Nucleus accumbens (tissue), 56 donors: ENCODE measurements at regions not wholly inside any gene's neighbourhood (a gene's known extent, or its start where the extent isn't known, plus 50 kb on each side); places are given as distances from the start of the nearest gene placed in this dataset.
"Not testable (repeated sequence)": the region's sequence is repeated elsewhere in the genome, so short reads cannot be mapped to it uniquely, and the experiment has no call there.

Experiments
- DNase-seq, 56 donors: peaks; one replicate each; lab custom pipeline; 2025; lab: John Stamatoyannopoulos, UW

GRCh38 chr18:78416853-78417252 is 562.8 kb upstream of the SALL3 start:
- no peak for DNase-seq

- DNase-seq, result no peak
Observed at GRCh38 chr18:78418379-78418778, 561.2 kb upstream of the SALL3 start.

GRCh38 chr18:78419171-78419570 is 560.4 kb upstream of the SALL3 start:
- DNase-seq, result no peak

DNA sequence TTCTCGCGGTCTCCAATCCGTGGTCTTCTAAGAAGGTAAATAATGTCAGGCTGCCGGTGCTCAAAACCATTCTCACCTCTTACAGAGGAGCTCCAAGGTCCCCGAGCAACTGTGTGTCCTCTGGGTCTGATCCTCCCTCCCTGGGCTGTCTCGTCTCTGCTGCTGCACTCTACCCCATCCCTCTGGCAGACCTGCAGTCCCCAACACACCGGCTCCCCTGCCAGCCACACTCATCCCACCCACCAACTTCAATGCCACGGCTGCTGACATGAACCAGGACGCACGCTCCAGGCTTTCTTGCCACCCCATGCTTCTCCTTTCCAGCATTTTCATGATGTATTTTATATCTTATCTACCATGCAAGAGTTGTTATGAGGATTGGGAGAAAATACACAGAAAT is 559.5 kb upstream of the SALL3 start:
- no peak for DNase-seq

DNA sequence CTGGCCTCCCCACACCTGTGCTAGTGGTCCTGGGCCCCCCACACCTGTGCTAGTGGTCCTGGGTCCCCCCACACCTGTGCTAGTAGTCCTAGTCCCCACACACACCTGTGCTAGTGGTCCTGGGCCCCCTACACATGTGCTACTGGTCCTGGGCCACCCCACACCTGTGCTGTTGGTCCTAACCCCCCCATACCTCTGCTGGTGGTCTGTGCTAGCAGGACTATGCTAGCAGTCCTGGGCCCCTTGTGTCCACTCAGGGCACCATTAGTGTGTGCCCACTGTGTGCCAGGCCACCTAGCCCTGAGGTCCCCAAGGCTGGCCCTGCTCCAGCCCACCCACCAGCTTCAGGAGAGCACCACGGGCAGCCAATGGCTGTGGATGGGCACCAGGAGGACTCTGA is 558.2 kb upstream of the SALL3 start:
- DNase-seq, result no peak

- no peak for DNase-seq
Observed at GRCh38 chr18:78422336-78422735, 557.3 kb upstream of the SALL3 start.

DNA sequence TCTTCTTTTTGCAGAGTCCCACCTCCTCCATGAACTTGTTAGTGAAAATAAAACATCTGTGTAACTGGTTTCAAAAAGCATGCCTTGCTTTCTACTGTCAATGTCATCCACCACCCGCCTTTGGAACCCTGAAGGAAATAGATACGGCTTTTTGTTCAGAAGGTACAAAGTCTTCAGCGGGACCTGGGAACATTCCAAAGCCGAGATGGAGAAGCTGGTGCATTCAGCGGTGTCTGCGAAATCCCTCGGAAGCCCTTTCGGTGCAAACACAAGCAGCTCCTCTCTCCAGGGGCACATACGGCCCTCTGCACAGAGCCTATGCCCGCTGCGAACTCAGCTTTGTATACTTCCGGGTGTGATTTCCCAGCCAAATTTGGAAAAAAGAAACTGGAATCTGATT is 555.8 kb upstream of the SALL3 start:
- no peak for DNase-seq

- no peak for DNase-seq
Observed at GRCh38 chr18:78424403-78425018, 555.1 kb upstream of the SALL3 start.

- no peak for DNase-seq
Observed at GRCh38 chr18:78425019-78425412, 554.6 kb upstream of the SALL3 start.

GRCh38 chr18:78427081-78427480 is 552.5 kb upstream of the SALL3 start:
- DNase-seq, result no peak

DNA sequence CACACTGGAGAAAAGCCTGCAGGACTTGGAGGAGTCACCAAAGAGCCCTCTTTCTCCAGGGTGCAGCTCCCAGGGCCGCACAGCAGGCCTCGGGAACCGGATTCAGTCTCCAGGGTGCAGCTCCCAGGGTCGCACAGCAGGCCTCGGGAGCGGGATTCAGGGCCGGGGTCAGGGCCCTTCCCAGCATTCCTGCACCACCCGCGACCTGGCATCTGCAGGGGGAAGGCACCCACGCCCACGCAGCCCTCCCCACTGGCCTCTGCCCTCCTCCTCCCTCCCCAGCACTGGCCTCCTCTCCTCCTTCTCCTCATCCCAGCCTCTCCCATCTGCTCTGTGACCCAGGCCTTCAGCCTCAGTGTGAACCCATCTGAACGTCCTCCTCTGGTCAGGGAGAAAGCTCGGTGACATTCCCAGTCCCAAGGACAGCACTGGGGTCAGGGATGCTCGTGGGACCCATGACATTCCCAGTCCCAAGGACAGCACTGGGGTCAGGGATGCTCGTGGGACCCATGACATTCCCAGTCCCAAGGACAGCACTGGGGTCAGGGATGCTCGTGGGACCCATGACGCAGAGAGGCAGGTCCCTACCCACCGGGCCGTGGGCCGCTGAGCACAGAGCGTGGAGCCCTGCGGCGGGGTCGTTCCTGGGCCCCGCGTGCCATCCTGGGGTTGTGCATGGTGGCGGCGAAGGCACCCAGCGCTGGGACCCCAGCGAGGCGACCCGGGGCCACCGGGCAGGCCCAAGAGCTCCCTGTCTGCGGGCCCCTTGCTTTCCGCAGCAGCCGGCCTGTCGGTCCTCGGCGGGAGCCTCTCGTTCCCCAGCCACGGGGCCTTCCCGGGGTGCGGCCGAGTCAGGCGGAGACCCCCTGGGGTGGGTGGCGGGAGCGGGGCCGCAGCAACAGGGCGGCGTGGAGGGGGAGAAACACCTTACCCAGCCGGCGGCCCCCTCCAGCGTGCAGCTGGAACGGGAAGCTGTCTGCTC is 550.2 kb upstream of the SALL3 start:
- DNase-seq, result no peak

DNA sequence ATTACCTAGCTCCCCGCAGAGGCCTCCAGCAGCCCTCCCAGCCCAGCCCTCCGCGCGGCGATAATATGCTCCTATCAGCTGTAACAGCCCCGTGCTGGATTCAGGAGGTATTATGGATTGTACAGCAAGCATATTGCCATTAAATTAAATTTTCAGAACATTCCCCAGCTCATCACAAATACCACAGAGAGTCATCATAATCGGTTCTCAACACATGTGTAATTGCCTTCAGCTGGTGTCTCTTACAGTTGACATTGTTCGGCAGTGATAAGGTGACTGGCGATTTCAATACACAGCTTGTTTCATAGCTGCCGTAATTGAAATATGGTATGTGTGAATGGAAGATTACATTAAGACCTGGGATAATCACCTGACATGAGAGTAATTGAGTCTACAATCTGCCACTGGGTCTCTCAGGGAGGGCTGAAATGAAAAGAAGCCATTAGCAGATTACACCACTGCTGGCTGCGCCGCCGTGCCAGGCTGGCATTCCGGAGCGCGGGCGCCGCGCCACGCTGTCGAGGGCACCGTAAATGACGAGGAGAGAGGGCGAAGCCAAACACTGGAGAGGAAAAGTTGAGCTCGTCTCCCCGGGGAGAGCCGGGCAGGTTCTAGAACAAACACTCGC is 549.4 kb upstream of the SALL3 start:
- no peak for DNase-seq

- DNase-seq, result no peak
Observed at GRCh38 chr18:78431606-78432005, 548.0 kb upstream of the SALL3 start.

DNA sequence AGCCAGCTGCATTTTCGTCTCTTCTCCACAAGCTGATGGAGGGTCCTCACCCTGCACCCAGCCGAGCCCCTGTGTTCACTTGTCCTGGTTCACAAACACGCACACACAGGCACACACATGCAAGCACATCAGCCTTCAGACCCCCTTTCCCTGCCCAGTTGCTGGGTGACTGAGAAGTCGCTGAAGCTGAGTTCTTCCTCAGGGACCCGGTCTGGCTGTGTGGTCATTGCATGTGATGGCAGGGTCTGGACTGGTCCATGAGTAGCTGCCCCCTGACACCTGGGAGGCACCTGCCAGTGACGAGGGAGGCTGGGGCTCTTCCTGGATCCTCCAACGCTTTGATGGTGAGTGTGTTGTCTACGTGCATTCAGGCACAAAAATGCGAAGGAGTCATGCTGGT is 546.1 kb upstream of the SALL3 start:
- no peak for DNase-seq

DNA sequence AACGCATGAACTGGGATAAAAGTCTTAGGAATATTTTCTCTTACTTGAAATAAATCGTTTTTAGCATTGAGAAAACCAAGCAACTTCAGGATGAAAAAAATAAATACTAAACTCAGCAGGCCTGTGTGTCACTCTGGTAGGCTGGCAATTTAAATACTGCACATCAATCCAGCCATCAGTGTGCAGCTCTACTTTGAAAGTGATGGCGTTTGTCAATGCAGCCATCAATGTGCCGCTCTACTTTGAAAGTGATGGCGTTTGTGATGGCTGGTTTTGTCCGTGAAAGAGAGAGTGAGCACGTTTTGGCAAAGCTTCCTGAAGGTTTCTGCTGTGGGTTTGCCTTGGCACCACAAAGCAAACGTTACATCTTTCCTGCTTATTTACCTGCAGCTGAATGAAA is 543.5 kb upstream of the SALL3 start:
- no peak for DNase-seq

DNA sequence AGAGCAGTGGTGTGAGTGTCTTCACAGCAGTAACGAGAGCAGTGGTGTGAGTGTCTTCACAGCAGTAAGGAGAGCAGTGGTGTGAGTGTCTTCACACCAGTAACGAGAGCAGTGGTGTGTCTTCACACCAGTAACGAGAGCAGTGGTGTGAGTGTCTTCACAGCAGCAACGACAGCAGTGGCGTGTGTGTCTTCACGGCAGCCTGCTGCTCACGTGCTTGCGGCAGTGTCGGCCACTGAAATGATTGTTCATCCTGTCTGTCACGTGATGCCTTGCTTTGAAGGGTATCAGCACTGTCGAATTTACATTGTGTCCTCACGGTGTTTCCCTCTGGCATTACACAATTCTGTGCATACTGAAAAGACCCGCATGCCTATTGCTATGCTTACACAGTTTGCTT is 541.4 kb upstream of the SALL3 start:
- not testable (repeated sequence) for DNase-seq

DNA sequence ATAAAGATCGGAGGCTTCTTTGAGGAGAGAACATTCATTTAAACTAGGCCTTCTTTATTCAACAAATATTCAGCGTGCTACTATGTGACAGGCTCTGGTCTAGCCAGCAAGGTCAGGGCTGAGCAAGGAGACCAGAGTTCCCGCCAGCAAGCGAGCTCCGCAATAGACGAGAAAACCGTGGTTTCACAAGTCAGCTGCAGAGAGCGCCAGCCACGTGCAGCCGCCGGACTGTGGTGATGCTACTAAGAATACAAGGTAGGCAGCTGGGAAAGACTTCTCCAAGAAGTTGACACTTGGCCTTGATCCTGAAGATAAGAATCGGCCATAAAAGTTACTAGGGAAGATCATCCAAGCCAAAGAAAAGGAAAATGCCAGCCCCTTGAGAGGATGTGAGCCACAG is 533.7 kb upstream of the SALL3 start:
- DNase-seq, result no peak

- DNase-seq, result no peak
Observed at GRCh38 chr18:78447211-78447610, 532.4 kb upstream of the SALL3 start.

DNA sequence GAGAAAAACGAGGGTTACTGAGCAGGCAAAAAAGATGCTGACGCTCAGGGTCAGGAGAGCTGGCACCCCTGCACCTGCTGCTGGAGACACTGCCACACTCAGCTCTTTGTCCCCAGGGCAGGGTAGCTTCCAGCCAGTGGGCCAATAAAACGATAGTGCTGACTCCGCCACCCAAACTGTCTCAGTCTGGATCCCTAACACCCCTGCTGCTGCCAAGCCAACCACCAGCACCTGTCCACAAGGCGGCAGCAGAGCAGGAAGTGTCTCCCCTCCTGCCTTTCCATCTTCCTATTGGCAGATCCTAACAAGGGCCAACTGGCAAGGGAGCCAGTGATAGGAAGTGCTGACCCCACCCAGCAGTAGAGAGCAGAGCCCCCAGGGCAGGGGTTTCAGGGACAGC is 531.5 kb upstream of the SALL3 start:
- no peak for DNase-seq

DNA sequence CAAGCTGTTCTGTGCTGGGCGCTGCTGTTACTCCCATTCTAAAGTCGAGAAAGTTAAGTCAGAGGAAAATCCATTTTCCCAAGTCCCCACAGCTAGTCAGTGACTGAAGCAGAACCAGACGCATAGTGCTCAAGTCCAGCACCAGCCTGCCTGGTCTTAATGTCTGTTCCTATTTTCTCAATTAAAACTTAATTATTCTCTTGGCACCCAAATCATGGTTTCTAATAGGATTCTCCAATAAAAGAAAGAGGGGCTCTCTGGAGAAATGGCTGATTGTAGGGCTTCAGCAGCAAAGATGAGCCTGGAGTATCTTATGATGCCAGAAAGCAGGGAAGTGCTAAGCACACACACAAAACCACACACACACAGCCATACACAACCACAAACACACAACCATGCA is 531.0 kb upstream of the SALL3 start:
- DNase-seq, result no peak

- no peak for DNase-seq
Observed at GRCh38 chr18:78454221-78454620, 525.4 kb upstream of the SALL3 start.

GRCh38 chr18:78455386-78455785 is 524.2 kb upstream of the SALL3 start:
- no peak for DNase-seq
